ENCODE measurements at regions not wholly inside any gene's neighbourhood (a gene's known extent, or its start where the extent isn't known, plus 50 kb on each side); places are given as distances from the start of the nearest gene placed in this dataset.

- no peak overlapping the region for H4K91ac ChIP-seq (replicated peaks; ENCODE audit: insufficient read length, low read length)
- no peak overlapping the region for H3K56ac ChIP-seq (replicated peaks; ENCODE audit: insufficient read length, low read depth, low read length)
- H2AFZ ChIP-seq (ENCODE audit: low read length), result no peak overlapping the region
- H3K4me1 ChIP-seq (replicated peaks in 1 of 4; ENCODE audit: control insufficient read depth in 3 of 4, insufficient read depth in 4 of 4, low read length in 3 of 4), result peaks cover 0 to 9% (median 0%) of the 10 kb centered on the region in 4 experiments; a peak in 1 of 7 replicates
- no peak overlapping the region for H3K4me2 ChIP-seq (ENCODE audit: insufficient read depth in 1 of 2, low read depth in 2 of 2, low read length in 2 of 2)
- H3K18ac ChIP-seq (ENCODE audit: extremely low read depth, low read length), result no peak overlapping the region
- H3K23ac ChIP-seq (ENCODE audit: insufficient read length), result no peak overlapping the region
- H2BK5ac ChIP-seq (ENCODE audit: low read depth, low read length), result no peak overlapping the region
- FAIRE-seq (peak; percentile 66), DNase-seq (ENCODE audit: low read depth in 1 of 2, low spot score in 2 of 2) (no peak)
- H2BK12ac ChIP-seq (ENCODE audit: low read depth, low read length), result no peak overlapping the region
- H2BK15ac ChIP-seq (ENCODE audit: low read length), result no peak overlapping the region
- ChIA-PET CTCF (ENCODE audit: partially characterized antibody) (interaction anchor here (0.7 to 9.1 kb wide), 26 partner anchors 8 to 846 kb away, joined by 3 to 148 read pairs (median 4); a partner anchor contains a TSS), POLR2A (ENCODE audit: partially characterized antibody) (interaction anchor here (0.9 to 2.4 kb wide), 3 partner anchors 15 to 89 kb away, joined by 3 to 6 read pairs (median 4); no protein-coding TSS in a partner anchor)
- H3K9me3 ChIP-seq (ENCODE audit: insufficient read depth in 2 of 2, low read depth in 1 of 2, low read length in 1 of 2), result no peaks in the 10 kb centered on the region
- H3K4ac ChIP-seq (replicated peaks; ENCODE audit: insufficient read length, low read depth, low read length), result no peak overlapping the region
- H2AK5ac ChIP-seq (ENCODE audit: low read depth, low read length), result no peak overlapping the region
- H2BK120ac ChIP-seq (replicated peaks; ENCODE audit: low read depth, low read length), result no peak overlapping the region
- H3K79me1 ChIP-seq (ENCODE audit: low read depth, low read length), result no peaks in the 10 kb centered on the region; the same call in 1 of the 2 replicates
- no peak overlapping the region for H4K5ac ChIP-seq (ENCODE audit: insufficient read length, low read depth, low read length)
- no peaks in the 10 kb centered on the region for H3K36me3 ChIP-seq (ENCODE audit: control insufficient read depth in 2 of 4, insufficient read depth in 4 of 4, low read length in 3 of 4)
- no peaks in the 10 kb centered on the region for H3K79me2 ChIP-seq (ENCODE audit: control insufficient read depth in 1 of 2, insufficient read depth in 2 of 2, low read length in 2 of 2)
- H3K9ac ChIP-seq (replicated peaks in 1 of 4; ENCODE audit: extremely low read depth in 1 of 4, low read depth in 3 of 4, low read length in 3 of 4), result no peak overlapping the region
- H4K8ac ChIP-seq (ENCODE audit: extremely low read depth, insufficient read depth, low read length), result no peak overlapping the region
- 0 out of 2 replicates have a peak, but pooled peaks cover 3% of the 10 kb centered on the region for H3K23me2 ChIP-seq (ENCODE audit: low read depth, low read length)
- peaks cover 0 to 7% of the 10 kb centered on the region in 2 experiments for H4K20me1 ChIP-seq (replicated peaks in 1 of 2; ENCODE audit: control insufficient read depth in 1 of 2, insufficient read depth in 2 of 2, low read length in 2 of 2)
- H3K27ac ChIP-seq (ENCODE audit: low read depth, low read length), result no peak overlapping the region
- H2BK20ac ChIP-seq (ENCODE audit: low read length), result no peak overlapping the region
- WGBS, 2 experiments (ENCODE audit: extremely low coverage in 1 of 2, insufficient coverage in 1 of 2, insufficient read length in 1 of 2, insufficient replicate concordance in 2 of 2, low coverage in 1 of 2, low lambda C conversion rate in 2 of 2, missing lambda C conversion rate in 1 of 2), result 63% methylated on average over 4 of the region's 4 CpGs; no CpG with 5 or more reads in 1 of the 2 experiments
- H3K14ac ChIP-seq (ENCODE audit: insufficient read length), result no peak overlapping the region
- H3K27me3 ChIP-seq (replicated peaks in 1 of 4; ENCODE audit: control insufficient read depth in 3 of 4, extremely low read depth in 1 of 4, insufficient read depth in 3 of 4, low read length in 3 of 4), result no peaks in the 10 kb centered on the region
- no peak overlapping the region for H3K4me3 ChIP-seq (ENCODE audit: extremely low read depth in 1 of 4, insufficient read depth in 2 of 4, low read depth in 3 of 4, low read length in 4 of 4)
- TF ChIP-seq EP300 (IDR thresholded peaks at IDR 0.05; ENCODE audit: borderline replicate concordance in 1 of 2, low read depth in 2 of 2, low read length in 2 of 2), result no peak
- no peak for TF ChIP-seq BACH1 (IDR thresholded peaks at IDR 0.05; ENCODE audit: low read length)
- TF ChIP-seq E2F6 (IDR thresholded peaks at IDR 0.05), result no peak
- 0 out of 2 replicates have a peak, but pooled peaks have one; percentile 12 for TF ChIP-seq TEAD4 (IDR thresholded peaks at IDR 0.05; ENCODE audit: low read depth, low read length)
- no peak for TF ChIP-seq KDM5A (IDR thresholded peaks at IDR 0.05; ENCODE audit: low read length)
- no peak for TF ChIP-seq RBBP5 (IDR thresholded peaks at IDR 0.05; ENCODE audit: borderline replicate concordance, low read depth, low read length)
- TF ChIP-seq TAF7 (optimal IDR thresholded peaks at IDR 0.05; ENCODE audit: borderline replicate concordance, low read depth, low read length), result no peak
- no peak for TF ChIP-seq YY1 (IDR thresholded peaks at IDR 0.05; ENCODE audit: low read depth, low read length)
- TF ChIP-seq ATF2 (IDR thresholded peaks at IDR 0.05; ENCODE audit: low read length), result no peak
Measured at GRCh38 chr18:46369323-46369722, 265.1 kb downstream of the HAUS1 start.

Data from H1 (cell line).